ENCODE measurements at regions not wholly inside any gene's neighbourhood (a gene's known extent, or its start where the extent isn't known, plus 50 kb on each side); places are given as distances from the start of the nearest gene placed in this dataset.

- no peak overlapping the region for H3K27ac ChIP-seq
- TF ChIP-seq ZFX (IDR thresholded peaks at IDR 0.05; ENCODE audit: borderline replicate concordance) (no peak), CTCF (IDR thresholded peaks at IDR 0.05) (no peak)
Observed at GRCh38 chr18:2002604-2003003, 568.7 kb downstream of the METTL4 start.

GRCh38 chr18:2009942-2010697 is 561.2 kb downstream of the METTL4 start:
- TF ChIP-seq ZFX (IDR thresholded peaks at IDR 0.05; ENCODE audit: borderline replicate concordance) (no peak), CTCF (IDR thresholded peaks at IDR 0.05) (no peak)
- no peak overlapping the region for H3K27ac ChIP-seq

- TF ChIP-seq CTCF (IDR thresholded peaks at IDR 0.05) (no peak), ZFX (IDR thresholded peaks at IDR 0.05; ENCODE audit: borderline replicate concordance) (no peak)
- no peak overlapping the region for H3K27ac ChIP-seq
Observed at GRCh38 chr18:2027016-2027415, 544.3 kb downstream of the METTL4 start.

GRCh38 chr18:2027756-2028155 is 543.5 kb downstream of the METTL4 start:
- H3K27ac ChIP-seq, result no peak overlapping the region
- TF ChIP-seq CTCF (IDR thresholded peaks at IDR 0.05) (no peak), ZFX (IDR thresholded peaks at IDR 0.05; ENCODE audit: borderline replicate concordance) (no peak)

GRCh38 chr18:2028986-2029385 is 542.3 kb downstream of the METTL4 start:
- TF ChIP-seq CTCF (IDR thresholded peaks at IDR 0.05), result no peak
- TF ChIP-seq ZFX (IDR thresholded peaks at IDR 0.05; ENCODE audit: borderline replicate concordance), result no peak
- no peak overlapping the region for H3K27ac ChIP-seq

GRCh38 chr18:2030647-2031046 is 540.7 kb downstream of the METTL4 start:
- no peak for TF ChIP-seq ZFX (IDR thresholded peaks at IDR 0.05; ENCODE audit: borderline replicate concordance)
- no peak overlapping the region for H3K27ac ChIP-seq

GRCh38 chr18:2032036-2032435 is 539.3 kb downstream of the METTL4 start:
- no peak overlapping the region for H3K27ac ChIP-seq
- TF ChIP-seq ZFX (IDR thresholded peaks at IDR 0.05; ENCODE audit: borderline replicate concordance), result no peak
- no peak for TF ChIP-seq CTCF (IDR thresholded peaks at IDR 0.05)

- no peak overlapping the region for H3K27ac ChIP-seq
- TF ChIP-seq CTCF (IDR thresholded peaks at IDR 0.05), result no peak
- no peak for TF ChIP-seq ZFX (IDR thresholded peaks at IDR 0.05; ENCODE audit: borderline replicate concordance)
Observed at GRCh38 chr18:2035056-2035455, 536.2 kb downstream of the METTL4 start.

Data from 22Rv1 (cell line).